NCI-H460 (cell line): ENCODE measurements at regions not wholly inside any gene's neighbourhood (a gene's known extent, or its start where the extent isn't known, plus 50 kb on each side); places are given as distances from the start of the nearest gene placed in this dataset.
"Not testable (repeated sequence)": the region's sequence is repeated elsewhere in the genome, so short reads cannot be mapped to it uniquely, and the experiment has no call there.

Source experiments
- DNase-seq: peaks from one replicate; pipeline ENCODE4 v3.0.0-alpha.2; 2016; ENCODE audit warnings: low read depth; ENCODE audit errors: extremely low read depth

DNA sequence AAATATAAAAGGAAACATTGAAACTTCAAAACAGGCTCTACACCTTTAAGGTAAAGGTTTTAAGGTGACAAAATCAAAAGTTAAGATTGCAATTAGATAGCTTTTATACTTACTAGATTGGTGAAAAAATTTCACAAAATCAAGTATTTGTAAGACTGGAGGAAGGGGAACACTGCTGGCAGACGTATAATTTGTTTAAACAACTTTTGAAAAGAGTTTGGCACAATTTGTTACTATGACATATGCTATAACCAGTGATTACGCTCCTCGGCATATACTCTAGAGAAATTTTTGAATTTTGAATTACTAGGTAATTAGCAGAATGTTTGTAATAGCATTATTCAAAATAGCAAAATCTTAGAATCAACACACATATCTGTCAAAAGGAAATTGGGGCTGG is 425.0 kb downstream of the LRRIQ3 start:
- DNase-seq: no peak

- DNase-seq: no peak
Measured at GRCh38 chr1:73771396-73771795, 426.6 kb downstream of the LRRIQ3 start.

DNA sequence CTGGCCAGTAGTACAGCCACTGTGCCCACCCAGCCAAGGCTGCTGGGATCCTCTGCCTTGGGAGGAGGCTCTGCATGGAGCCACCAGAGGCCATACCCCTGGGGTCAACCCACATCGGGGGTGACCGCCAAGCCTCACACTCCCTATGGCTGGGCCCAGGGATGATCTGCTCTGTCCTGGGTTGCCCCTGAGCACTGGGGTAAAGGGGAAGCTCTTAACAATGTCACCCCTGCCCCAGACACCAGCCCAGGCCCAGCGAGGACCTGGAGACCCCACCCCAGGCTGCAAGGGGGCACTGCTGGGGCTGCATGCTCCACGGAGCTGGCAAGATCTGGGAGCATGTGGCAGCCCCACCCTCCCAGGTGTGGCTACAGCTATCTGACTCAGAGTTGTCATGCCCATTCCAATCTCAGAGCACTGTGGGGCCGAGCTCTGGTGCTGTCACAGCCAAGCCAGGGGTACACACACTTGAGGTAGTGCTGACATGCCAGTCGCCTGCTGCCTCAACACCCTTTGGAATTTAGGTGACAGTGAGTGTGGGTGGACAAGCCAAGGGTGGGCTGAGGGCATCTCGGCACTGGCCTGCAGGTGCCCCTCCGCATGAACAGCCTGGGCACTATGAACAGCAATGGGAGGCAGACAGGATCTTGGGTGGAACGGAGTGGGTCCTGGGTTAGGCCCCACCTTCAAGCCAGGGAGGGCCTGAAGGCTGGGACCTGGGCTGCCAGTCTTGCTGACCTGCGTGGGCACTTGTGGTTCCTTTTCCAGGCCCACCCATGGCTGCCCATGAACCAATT is 427.7 kb downstream of the LRRIQ3 start:
- no peak for DNase-seq

DNA sequence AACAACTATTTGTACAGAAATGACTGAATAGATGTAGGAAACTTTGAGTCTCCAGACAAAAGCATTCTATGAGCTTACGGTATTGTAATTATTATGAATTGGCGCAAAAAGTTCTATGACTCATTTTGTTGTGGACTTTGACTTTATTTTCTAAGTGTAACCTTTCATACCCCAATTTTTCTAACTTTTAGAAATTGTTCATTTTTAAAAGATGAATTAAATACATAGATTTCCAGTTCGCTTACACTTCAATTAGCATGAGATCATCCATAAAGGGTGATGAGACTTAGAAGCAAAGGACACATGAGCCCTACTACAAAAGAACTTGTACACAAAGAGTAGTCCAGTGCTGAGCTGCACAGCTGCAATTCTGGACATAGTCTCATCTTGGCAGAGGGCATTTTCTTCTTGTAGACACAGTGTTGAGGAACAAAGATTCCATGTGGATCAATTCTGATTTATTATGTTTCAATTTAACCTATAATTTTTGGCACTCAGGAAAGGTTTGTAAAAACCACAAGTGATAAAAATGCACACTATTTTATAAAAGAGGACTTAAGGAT is 431.1 kb downstream of the LRRIQ3 start:
- no peak for DNase-seq

GRCh38 chr1:73765551-73766233 is 432.3 kb downstream of the LRRIQ3 start:
- no peak for DNase-seq

- DNase-seq: no peak
Measured at GRCh38 chr1:73761559-73761958, 436.4 kb downstream of the LRRIQ3 start.

DNA sequence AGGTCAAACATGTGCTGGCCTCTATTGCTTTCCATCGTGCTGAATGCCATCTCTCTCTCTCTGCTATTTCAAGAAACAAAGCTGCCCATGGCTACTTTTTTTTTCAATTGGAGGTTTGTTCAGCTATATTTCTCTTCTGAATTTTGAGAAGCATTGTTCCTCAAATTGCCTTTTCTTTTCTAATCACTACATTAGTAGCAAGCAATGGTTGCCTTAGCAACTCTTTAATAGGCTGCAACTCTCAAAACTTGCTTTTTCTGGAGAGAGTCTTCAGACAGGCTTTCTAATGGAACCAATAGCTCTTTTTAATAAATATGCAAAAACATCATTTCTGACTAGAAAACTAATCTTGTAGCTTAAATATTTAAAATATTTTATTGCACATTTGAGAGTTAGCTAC is 439.0 kb downstream of the LRRIQ3 start:
- no peak for DNase-seq

DNA sequence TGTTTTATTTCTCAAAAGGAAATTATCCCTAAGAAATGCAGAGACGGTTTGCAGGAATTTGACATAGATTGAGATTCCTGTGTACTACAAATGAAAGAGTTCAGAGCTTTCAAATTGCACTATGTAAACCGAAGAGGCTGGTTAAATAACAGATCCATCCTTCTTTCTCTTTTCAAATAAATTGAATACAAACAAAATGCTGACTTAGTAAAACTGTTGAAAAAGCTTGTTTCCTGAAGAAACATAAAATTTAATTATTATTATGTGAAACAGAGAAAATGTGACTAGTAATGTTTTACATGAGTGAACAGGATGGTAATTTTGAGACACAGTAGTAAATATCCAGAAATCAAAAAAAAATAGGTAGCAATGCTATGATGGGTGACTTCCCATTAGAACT is 441.2 kb downstream of the LRRIQ3 start:
- no peak for DNase-seq

DNA sequence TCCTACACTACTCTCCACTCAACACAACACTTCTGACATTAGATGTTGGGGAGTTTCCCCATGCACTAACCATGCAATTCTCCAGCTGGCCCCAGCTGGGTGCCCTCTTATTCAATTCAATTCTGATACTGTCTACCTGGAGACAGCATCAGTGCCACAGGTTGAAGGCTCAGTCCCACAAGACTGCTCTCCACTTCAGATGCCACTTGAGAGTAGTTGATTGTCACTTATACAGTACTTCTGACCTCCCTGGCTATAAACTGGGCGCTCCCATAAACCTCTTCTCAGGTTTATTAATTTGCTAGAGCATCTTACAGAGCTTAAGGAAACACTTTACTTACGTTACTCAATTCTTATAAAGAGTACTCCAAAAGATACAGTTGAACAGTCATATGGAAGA is 442.3 kb downstream of the LRRIQ3 start:
- no peak for DNase-seq

DNA sequence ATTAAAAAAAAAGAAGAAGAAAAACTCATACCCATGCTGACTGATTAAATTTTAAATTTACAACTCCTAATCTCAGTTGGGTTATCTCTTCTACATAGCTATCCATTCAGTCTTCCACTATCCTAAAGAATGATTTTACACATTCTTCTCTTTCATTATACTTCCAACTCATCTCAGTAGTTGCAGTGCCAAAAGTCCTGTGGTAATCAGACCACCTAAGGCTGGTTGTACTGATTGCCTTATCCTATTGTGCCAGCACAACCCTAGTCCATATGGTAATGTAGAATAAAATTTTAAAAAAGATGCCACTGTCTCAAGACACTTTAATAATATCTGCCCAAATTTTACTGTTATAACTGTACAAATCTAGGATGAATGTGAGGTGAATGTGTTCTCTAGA is 448.0 kb downstream of the LRRIQ3 start:
- no peak for DNase-seq

DNA sequence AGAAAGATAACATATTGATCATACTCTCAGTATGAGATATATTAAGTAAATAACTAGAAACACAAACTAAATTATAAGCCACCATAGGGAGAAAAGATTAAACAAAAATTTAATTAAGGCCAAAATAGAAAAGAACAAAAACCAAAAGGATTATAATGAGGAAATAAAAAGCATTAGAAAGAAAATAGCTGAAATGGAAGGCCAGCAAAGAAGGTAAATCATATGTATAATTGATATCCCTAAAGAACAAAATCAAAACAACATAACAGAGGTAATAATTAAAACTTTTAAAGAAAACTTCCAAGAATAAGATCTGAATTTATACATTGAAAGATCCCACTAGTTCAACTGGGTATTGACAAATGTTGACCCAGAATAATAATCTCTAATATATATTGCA is 453.0 kb downstream of the LRRIQ3 start:
- no peak for DNase-seq

DNA sequence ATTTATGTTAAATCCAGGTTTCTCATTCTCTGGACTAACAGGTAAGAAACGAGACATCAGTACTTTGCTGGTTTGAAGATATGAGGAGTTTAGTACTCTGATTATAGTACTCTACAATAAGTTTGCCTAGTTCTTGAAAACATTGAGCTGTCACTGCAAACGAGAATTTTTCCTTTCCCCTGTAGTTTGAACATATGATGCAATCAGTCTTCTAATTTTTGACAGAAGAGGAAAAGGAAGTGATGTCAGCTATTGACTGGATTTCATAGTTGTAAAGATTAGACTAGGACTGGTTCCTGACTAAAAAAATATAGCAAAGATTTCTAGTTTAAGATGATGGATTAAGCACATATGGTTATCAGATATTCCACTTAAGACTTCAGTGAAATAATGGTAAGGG is 461.9 kb downstream of the LRRIQ3 start:
- no peak for DNase-seq

- DNase-seq: no peak
Measured at GRCh38 chr1:73727036-73727435, 470.9 kb downstream of the LRRIQ3 start.

DNA sequence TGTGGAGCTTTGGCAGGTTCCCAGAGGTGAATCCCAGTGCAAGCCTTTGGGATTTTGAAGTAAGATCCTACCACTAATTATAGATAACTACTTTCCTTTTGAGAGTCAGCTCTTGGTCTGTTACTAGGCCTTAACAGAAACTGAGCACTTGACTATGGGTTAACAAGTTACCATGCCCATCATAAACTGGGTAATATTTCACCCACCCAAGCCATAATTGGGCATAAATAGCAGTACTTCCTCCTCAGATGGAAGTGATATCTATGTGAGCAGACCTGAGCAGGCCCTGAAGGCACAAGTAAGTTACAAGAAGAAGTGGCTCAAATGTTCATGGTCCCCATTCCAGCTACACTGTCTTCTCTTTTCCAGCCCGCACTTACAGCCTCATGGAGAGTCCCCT is 475.9 kb downstream of the LRRIQ3 start:
- no peak for DNase-seq

DNA sequence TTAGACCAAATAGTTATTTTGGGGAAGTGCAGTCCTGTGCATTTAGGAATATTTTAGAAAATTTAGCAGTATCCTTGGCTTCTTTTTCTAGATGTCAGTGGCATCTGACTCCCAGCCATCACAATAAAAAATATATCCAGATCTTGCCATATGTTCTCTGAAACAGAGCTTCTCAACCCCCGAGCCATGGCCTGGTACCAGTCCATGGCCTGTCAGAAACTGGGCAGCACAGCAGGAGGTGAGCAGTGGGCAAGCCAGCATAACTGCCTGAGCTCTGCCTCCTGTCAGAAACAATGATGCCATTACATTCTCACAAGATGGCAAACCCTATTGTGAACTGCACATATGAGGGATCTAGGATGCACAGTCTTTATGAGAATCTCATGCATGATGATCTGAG is 480.0 kb downstream of the LRRIQ3 start:
- no peak for DNase-seq

GRCh38 chr1:73711089-73711488 is 486.9 kb downstream of the LRRIQ3 start:
- DNase-seq: no peak

GRCh38 chr1:73701826-73702225 is 496.1 kb downstream of the LRRIQ3 start:
- no peak for DNase-seq

DNA sequence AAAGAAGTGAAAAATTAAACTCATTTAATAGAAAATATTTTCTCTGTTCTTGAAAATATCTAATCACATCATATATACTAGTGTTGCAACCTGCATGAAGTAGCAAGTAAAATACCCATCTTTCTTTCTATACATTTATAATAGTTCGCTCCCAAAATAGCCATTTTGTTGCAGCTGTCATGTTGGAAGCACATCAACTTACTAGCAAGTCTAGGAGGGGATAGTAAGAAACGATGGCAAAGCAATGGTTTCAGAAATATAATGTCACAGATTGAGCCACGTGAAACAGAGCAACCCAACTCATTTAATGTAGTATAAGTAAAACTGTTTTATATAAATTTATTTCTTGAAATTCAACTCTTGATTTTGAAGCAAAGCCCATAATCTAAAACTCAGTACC is 521.8 kb downstream of the LRRIQ3 start:
- DNase-seq: no peak

DNA sequence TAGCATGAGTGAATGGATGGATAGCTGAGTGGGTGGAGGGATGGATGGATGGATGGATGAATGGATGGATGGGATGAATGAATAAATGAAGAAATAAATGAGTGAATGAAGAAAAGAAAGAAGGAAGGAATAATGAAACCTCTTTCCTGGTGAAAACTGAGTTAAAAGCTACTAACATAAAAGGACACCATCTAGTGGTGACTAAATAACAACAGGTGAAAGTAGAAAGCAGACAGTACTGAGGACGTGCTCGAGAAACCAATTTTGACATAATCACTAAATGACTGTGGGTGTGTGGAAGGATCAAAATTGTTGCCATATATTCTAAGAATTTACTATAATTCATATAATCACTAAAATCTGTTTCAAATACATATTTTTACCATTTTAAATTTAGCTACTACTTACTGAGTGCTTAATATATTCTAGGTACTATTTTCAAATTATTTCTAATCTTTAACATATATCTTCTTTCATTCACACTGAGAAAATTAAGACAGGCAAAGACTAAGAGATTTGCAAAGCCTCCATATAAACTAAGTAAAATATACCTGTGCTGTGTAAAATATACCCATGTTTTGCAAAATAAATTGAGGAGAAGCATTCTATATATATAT is 522.9 kb downstream of the LRRIQ3 start:
- peak; percentile 9 for DNase-seq

GRCh38 chr1:73673971-73674370 is 524.0 kb downstream of the LRRIQ3 start:
- DNase-seq: no peak

DNA sequence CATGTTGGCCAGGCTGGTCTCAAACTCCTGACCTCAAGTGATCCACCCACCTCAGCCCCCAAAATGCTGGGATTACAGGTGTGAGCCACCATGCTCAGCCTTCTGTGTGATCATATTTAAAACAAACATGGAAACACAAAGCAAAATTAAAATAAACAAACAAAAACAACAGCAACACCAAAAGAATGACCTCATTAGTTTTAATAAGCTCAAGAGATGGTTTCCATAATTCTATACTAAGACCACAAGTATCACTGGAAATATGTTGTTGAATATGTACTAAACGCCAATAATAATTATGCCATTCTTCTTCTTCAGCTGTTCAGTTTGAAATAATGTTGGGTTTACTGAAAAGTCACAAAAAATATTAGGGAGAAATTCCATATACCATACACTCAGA is 526.4 kb downstream of the LRRIQ3 start:
- no peak for DNase-seq

- DNase-seq: not testable (repeated sequence)
Measured at GRCh38 chr1:73667959-73668358, 530.0 kb downstream of the LRRIQ3 start.
